ENCODE measurements at regions not wholly inside any gene's neighbourhood (a gene's known extent, or its start where the extent isn't known, plus 50 kb on each side); places are given as distances from the start of the nearest gene placed in this dataset.
"Not testable (repeated sequence)": the region's sequence is repeated elsewhere in the genome, so short reads cannot be mapped to it uniquely, and the experiment has no call there.

DNA sequence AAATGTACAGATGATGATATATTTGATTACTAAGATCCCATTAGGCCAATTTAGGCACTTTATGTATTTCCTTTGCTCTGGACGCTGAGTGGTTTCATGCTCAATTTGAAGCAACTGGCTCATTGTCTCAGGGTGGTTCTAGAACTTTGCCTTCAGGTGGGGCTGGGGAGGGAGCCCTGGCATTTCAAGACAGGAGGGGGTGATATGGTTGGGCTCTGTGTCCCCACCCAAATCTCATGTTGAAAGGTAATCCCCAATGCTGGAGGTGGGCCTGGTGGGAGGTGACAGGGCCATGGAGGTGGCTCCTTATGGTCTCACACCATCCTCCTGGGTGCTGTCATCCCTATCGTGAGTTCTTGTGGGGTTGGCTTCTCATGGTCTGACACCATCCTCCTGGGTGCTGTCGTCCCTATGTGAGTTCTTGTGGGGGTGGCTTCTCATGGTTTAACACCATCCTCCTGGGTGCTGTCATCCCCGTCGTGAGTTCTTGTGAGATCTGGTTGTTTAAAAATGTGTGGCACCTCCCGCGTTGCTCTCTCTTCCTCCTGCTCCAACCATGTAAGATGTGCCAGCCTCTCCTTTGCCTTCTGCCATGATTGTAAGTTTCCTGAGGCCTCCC lies 151.5 kb upstream of the KLF6 start:
- no peak for DNase-seq

DNA sequence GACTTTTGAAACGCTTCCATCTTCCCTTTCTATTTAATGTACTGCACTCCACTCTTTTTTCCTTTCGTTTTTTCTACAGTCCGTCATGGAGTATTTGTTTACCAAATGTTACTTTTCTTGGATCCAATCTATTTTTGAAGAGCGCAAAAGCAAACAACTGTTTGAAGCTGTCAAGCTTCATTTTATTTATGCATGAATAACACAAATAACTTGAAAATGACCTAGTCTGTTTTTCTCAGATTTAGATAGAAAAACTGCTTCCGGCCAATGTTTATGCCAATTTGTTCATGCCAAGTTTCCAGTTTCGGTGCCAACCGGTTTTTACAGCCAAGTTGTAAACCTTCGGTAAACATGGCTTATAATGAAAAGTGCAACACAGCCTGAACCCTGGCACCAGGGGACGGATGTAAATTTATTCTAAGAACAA lies 150.9 kb upstream of the KLF6 start:
- no peak for DNase-seq

DNA sequence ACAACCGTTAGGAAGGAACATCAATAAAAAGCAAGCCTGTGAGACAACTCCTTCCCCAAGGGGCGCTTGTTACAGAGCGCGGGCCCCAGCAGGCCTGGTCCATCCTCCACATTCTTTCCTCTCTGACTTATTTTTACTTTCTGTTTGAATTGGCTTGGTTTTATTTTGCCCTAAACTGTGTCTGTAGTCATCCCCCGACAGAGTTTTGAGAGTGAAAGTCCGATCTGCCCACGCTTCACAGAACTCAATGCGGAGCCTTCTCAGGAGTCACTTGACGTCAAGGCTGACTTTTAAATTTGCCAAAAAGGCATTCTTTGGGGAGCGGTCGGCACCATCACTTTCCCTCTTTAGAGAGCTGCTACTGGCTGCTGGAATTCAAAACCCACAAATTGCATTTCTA lies 150.1 kb upstream of the KLF6 start:
- peak; percentile 66 for DNase-seq

DNA sequence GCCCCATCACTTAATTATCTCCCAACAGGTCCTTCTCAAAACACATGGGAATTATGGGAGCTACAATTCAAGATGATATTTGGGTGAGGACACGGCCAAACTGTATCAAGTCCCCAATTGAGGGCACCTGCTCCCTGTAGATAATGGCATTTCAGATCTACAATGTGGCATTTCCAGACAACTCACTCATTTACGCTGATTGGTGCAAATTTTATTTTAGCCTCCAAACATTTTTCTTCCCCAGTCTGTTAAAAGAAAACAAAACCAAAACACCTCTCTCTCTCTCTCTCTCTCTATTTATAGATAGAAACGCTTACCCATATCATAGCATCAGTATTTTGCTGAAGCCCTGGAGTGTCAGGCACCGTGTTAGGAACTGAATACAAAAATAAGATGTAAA lies 148.7 kb upstream of the KLF6 start:
- DNase-seq: no peak

DNA sequence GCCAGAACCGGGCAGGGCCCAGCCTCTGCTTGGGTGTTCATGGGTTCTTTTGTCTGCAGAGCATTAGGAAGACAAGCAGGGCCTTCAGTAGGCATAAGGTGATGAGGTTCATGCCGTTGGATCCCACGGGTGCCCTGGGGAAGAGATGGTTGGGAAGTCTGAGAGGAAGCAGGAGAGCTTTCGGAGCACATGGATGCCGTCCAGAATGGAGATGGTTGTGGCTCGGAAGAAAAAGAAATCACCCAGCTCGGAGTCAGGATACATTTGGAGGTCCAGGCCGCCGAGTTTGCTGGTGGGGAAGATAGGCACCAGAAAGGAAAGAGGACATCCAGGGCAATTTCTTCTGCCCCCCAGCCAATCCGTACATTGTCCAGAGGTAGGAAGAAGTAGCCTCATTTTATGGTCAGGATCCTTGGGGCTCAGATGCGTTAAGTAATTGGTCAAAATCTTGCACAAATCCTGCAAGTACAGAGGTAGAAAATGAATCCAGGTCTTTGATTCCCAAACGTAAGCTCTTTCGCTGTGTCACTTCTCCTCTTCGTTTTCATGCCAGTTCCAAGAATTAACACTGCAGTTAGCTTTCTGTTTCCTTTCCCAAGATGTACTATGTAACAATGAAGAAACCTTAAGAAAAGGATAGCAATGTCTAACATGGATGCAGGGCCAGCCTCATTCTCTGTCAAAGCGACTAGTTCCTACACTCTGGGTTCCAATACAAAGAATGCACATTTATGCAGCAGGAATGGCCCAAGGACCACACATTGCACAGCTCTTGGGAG lies 147.8 kb upstream of the KLF6 start:
- DNase-seq: no peak

DNA sequence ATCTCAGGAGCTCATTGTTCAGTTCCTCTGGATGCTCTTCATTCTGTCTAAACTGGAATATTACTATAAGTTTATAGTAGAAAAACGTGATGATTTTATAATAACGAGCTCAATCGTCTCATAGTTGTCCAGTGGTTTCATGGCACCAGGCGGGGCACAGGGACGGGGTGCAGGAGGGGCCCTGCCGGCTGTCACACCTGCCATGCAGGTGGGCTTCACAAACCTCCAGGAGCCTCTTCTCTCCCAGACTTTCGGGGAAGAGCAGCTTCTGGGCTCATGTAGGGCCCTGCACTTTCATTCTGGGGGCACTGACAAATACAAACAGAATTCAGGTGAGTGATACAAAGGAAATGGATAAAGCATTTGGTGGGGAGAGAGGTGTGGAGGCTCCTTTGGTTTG lies 146.9 kb upstream of the KLF6 start:
- DNase-seq: no peak

DNA sequence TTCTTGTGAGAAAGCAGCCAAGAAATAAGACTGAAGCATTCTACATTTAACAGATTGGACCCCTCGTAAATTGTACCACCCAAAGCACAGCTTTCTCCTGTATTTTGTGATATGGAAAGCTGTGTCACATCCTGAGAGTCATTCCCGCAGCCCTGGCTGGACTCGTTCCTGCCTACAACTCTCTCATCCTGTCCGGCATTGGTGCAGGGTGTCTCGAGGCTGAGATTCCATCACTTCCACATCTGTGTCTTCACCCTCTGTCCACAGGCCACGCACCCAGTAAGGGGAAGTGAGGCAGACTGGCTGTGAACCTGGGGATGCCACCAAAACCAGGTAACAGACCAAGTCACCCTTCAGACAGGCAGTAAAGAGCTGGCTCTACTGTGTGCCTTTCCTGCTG lies 146.2 kb upstream of the KLF6 start:
- no peak for DNase-seq

DNA sequence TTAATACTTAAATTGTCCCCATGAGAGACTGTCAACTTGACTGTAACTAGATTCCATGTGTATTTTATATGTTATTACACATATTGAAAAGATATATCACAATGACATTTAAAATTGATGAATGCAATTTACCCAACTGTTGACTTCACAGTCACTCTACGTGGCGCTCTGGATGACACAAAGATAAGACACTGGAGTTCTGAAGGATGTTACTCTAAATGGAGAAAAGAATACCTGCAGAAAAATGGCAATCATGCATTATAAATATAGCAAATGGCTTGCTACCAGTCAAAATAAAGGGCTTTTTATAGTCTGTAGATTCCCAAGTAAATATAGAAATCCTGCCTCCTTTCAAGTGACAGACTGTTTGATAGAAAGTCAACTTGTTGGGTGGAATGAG lies 143.6 kb upstream of the KLF6 start:
- no peak for DNase-seq

DNA sequence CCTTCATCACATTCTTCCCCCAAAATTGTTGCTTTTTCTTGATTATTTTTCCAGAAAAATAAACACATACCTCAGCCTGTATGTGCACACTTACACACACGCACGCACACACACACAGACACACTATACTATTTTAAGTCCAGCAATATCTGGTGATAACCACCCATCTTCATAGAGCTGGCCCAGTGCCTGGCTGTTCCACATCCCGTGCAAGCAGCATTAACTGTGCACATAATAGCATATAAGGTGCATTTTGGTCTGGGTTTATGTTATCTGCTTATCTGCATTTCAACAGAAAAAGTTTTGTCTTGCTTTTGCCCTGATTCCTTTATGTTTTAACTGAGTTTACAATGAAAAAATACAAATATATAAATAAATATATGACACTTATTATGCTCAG lies 143.1 kb upstream of the KLF6 start:
- no peak for DNase-seq

DNA sequence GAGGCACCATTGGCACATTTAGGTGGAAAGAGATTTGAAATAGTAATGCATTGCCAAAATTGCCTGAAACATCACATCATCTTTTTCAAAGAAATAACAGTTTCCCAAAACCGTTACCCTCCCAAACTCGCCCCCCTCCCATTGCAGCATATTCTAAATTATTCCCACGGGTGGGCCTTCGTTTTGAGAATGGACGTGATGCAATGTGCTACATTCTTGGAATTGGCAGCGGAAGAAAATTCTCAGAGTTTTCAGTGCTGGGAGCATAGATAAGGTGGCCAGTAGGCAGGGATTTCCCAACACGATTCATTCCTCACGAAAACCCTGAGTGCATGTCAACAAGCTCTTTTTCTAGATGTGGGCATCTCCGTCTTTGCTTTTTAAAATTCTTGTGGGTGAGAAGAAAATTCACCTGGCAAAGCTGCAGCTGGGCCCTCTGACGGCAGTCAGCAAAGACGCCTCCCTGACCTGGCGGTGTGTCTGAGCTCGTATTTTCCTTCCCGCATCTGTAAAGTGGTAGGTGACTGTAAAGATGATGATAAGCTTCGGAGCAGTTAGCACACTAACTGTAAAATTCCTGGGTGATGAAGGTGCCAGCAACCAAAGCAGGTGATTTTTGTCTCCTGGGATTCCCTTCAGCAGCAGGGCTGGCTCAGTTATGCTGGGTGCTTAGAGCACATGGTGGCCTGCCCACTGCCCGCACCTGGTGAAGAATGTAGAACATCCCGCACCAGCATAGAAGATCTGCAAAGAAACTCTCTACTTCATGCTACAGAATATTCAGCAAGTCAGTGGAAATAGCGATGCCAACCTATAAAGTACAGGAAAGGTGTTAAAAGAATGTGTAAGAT lies 141.9 kb upstream of the KLF6 start:
- no peak for DNase-seq

DNA sequence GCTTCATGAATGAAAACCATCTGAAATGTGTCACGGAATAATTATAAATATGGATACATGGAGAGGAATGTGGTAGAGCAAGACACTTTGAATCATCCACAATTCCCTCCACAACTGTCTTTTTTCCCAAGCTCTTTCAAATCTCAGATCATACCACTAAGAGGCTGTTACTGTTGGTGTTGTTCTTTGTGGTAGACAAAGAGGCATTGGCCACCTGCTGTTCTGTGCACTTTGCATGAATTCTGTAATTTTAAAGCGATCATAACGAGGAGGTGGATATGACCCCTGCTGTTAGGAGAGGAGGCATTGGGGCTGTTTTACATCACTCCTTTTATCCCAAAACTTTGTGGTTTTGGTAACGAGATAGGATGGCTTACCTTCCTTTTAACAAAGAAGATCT lies 141.2 kb upstream of the KLF6 start:
- no peak for DNase-seq

DNA sequence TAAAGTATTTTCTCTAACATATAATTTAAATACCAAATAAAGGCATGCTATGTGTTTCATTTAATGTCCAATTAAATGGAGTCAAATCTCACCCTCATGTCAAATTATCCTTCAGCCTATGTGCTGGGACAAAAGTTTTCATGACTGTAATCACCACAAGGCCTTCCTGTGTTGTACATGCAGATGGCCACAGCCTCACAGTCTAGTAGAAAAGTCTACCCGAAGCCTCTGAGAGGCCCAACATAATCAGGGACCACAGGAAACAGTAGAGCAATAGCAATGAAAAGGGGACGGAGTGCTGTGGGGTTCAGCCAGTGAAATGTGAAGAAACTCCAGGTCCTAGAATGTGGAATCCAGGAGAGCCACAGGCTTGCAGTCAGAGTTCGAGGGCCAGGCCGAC lies 140.2 kb upstream of the KLF6 start:
- DNase-seq: no peak

DNA sequence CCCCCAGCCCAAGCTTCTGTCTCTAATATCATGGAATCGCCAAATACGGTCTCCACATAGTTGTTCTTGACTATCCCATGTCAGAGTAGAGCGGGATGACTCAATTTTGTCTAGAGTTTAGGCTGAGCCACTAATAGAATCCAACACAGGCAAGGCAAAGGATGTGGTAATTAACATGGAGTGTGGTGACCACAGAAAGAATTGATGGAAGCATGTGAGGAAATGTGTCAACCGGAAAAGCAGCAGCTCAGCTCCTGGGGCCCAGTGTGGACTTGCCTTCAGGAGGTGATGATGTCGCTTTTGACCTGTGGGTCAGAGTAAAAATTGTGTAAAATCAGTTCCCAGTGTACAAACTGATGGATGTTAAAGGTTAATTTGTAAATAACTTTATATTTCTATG lies 139.3 kb upstream of the KLF6 start:
- no peak for DNase-seq

DNA sequence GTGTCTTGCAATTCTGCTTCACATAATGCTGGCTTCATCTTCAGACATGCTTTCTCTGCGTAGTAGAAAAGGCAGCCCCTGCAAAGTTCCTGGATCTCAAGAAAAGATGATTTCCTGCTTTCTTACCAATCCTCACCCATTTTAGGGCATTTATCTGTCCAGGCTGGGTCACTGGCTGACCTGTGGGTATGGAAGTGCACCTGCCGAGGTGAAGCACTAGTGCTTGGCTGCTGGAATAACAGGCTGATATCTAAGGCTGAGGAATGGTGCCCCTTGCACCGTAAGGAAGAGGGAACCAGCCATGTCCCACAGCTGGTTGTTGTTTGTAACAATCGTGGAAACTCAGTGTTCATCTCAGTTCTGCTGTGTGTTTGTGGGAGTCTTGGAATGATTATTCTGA lies 138.0 kb upstream of the KLF6 start:
- no peak for DNase-seq

DNA sequence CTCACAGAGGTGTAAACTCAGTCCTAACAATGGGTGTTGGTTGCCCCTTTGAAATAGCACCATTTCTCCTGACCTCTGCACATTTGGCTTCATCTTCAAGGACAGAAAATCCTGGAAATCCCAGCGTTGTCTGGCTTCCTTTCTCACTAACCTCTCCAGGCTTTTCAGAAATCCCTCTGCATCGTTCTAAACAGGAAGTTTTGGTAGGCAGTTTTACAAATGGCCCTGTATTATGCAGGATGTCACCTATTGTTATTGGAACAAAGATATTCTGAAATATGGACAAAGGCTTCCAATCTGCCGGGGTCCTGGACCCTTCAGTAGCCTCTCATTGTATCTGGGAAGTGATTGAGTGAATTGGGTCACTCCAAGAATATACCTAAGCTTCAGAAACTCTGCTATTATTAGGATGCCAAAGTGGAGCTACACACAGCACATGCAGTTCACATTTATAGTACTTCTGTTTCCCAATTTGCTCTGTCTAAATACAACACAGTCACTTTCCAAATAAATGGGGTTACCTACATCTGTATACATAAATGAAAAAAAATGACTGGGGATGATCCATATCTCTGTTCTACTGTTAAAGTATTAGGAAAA lies 134.8 kb upstream of the KLF6 start:
- no peak for DNase-seq

DNA sequence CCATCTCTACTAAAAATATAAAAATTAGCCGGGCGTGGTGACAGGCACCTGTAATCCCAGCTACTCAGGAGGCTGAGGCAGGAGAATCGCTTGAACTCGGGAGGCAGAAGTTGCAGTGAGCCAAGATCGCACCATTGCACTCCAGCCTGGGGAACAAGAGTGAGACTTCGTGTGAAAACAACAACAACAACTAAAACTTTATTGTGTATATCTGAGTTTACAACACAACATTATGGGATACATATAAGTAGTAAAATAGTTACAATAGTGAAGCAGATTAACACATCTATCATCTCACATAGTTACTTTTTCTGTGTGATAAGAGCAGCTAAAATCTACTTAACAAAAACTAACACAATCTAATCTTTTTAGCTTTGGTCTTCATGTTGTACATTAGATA lies 132.4 kb upstream of the KLF6 start:
- not testable (repeated sequence) for DNase-seq

DNA sequence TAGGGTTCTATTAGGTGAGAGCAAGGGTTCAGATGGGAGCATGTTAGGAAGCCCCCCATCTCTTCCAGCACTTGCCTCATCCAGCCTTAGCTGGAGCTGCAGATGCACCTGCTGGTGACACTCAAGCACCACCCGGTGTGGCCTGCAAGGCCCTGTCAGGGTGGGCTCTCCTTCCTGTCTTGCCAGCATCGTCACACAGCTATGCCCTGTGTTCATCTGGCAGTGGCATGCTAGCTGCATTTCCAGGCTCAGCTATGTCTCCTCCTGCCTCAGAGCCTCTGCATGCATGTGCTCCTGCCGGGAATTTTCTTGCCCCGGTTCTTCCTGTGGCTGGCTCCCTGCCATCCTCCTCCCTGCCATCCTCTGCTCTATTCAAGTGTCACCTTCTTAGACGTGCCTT lies 129.7 kb upstream of the KLF6 start:
- no peak for DNase-seq

DNA sequence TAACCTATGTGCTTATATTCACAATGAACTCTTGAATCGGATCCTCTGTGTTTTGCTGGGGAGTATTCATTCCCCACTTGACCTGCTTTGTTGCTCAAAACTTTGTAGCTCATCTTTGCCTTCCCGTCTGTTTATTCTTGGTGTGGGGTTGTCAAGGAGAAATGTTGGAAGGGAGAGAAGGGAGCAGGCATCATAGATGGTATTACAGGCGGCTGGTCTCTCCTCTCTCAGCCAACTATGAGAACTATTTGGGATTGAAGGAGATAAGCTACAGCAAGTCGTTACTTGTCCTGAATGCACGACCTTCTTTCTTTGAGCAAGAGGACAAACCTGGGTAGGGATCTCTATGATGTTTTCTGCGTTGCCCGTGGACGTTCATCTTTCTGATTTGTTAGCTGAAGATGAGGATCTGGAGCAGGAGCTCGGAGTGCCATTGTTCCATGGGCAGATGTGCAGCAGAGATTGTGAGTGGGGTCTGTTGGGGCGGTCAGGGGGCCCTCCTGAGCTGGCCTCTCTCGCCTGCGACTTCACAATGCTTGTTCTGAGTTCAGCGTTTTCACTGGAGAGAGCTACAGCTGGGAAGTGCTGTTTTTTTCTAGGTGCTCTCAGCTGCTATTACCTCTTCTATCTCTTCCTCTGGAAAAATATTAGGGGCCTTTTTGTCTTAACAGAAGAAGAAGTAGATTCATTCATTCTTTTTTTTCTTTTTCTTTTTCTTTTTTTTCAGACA lies 126.9 kb upstream of the KLF6 start:
- DNase-seq: no peak

DNA sequence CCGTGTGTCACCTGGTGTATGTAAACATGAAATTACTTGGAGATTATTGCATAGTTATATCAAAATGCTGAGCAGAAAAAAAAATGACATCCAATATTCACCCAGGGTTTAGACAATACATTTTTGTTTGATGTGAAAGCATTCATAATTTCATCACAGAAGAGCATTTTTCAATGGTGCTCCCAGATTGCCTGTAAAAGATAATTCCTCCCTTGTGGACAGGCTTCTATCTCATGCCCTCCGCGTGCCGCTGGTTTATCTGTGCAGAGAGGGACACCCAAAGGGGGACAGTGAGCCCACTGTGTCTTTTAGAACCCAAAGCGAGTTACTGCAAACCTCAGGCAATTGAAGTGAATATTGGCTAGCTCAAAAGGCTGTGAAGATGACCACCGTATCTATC lies 126.2 kb upstream of the KLF6 start:
- DNase-seq: no peak

DNA sequence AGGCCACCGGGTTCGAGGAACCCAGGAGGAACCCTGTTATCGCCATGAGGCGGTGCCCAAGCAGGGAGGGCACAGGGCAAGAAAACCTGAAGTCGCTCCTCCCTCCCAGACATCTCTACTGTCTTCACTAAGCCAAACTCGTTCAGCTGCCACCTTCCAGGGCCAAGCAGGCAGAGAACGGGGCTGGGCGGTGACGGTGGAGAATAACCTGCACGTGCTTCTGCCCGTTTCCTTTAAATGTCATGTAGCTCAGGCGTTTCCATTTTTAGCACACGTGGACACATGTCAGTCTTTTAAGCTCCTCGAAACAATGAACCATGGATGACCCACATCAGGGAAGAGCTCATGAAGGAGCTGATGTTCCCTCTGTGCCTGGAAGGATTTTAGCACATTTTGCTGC lies 124.3 kb upstream of the KLF6 start:
- no peak for DNase-seq

DNA sequence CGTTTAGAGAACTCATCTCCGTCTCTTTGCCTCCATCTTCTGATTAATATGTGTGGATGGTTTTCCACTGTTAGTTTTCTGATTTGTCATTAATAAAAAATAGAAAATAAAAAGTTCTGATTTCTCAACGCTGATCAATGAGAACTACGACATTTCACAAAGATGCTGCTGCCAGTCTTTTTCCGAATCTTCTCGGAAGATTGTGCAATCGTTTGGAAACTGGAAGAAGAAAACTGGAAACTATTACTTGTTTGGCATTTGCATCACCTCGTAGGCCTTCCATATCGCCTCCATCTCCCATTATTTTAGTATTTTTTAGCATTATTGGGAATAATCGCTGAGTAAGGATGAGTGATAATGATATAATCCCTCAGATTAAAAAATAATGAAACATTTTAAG lies 123.2 kb upstream of the KLF6 start:
- no peak for DNase-seq

DNA sequence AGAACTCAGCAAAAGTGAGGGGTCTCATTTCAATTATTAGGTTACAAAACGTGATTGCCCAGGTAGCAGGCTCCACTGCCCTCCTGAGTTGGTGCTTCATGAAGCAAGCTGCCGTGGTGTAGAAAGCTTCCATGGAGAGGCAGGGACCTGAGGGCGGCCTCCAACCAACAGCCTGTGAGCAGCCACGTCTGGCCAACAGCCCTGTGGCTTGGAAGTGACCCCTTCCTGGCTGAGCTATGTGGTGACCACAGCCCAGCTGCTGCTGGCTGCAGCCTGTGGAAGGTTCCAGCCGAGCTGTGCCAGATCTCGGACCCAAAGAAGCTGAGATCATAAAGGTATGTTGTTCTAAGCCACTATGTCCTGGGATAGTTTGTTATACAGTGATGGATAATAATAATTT lies 122.5 kb upstream of the KLF6 start:
- no peak for DNase-seq

DNA sequence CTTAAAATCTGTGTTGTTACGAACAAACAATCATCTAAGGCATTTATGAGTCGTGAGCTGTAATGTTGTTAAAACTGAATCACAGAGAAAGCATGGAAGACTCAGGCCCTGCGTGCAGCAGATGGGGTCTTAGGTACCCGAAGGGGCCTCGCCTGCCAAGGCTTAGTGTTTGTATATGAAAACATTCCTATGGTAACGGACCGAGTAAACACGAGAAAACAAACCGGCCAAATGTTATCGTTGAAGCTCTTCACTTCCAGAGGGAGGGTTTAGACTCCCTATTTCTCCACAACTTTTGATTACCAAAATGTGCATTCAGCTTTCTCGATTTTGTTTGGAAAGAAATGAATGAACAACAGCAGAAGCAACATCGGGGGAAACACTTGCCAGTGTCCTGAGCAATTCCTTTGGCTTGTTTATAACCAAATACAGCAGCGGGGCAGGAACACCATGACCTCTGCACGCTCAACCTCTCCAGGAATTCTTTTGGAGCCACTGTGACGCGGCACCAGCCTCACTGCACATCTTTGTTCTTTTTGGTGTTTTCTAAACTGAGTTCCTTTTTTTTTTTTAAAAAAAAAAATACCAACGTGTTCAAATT lies 121.6 kb upstream of the KLF6 start:
- DNase-seq: no peak

Measured in stimulated activated CD4-positive, alpha-beta T cell treated with anti-CD3 and anti-CD28 coated beads, Interleukin-12 subunit alpha, Interleukin-12 subunit beta, amount 100 ng/mL, for 4 hours (primary cell).